RWPE2 (cell line): ENCODE measurements at regions not wholly inside any gene's neighbourhood (a gene's known extent, or its start where the extent isn't known, plus 50 kb on each side); places are given as distances from the start of the nearest gene placed in this dataset.

Experiments used
- ATAC-seq: fragments of 200-7000 bp; cut with Tn5 transposase; 3 replicates; pipeline ENCODE4 v1.9.1; 2021; ENCODE audit warnings: low read depth
- DNase-seq: peaks from one replicate; pipeline ENCODE4 v3.0.0-alpha.2; 2020; ENCODE audit warnings: low spot score
- H3K27ac ChIP-seq: fragments of 450-650 bp; 2 replicates; pipeline ENCODE4 v1.5.1; 2017; ENCODE audit warnings: mild to moderate bottlenecking; ENCODE audit not compliant: poor library complexity, severe bottlenecking
- H3K27me3 ChIP-seq: fragments of 250-450 bp; sonication (Bioruptor Pico); 2 replicates; pipeline ENCODE4 v1.5.1; 2021; ENCODE audit warnings: mild to moderate bottlenecking, moderate library complexity; ENCODE audit not compliant: insufficient read depth, poor library complexity, severe bottlenecking
- H3K36me3 ChIP-seq: fragments of 250-450 bp; sonication (Bioruptor Pico); 2 replicates; pipeline ENCODE4 v1.5.1; 2020; ENCODE audit warnings: low read depth, mild to moderate bottlenecking, moderate library complexity
- H3K4me1 ChIP-seq: fragments of 250-450 bp; sonication (Bioruptor Pico); 2 replicates; pipeline ENCODE4 v1.5.1; 2021; ENCODE audit warnings: mild to moderate bottlenecking, moderate library complexity; ENCODE audit not compliant: insufficient read depth, poor library complexity, severe bottlenecking
- H3K4me3 ChIP-seq: fragments of 250-450 bp; sonication (Bioruptor Pico); 2 replicates; pipeline ENCODE4 v1.5.1; 2021; ENCODE audit warnings: mild to moderate bottlenecking, moderate library complexity; ENCODE audit not compliant: severe bottlenecking
- H3K9me3 ChIP-seq: fragments of 250-450 bp; sonication (Bioruptor Pico); 2 replicates; pipeline ENCODE4 v1.5.1; 2021; ENCODE audit warnings: mild to moderate bottlenecking, moderate library complexity; ENCODE audit not compliant: severe bottlenecking
- TF ChIP-seq, protein P1 (sequence below): fragments of 450-650 bp; IDR thresholded peaks from one replicate; pipeline ENCODE4 v1.5.1; 2017; ENCODE audit warnings: mild to moderate bottlenecking, moderate library complexity; ENCODE audit not compliant: poor library complexity, severe bottlenecking

DNA sequence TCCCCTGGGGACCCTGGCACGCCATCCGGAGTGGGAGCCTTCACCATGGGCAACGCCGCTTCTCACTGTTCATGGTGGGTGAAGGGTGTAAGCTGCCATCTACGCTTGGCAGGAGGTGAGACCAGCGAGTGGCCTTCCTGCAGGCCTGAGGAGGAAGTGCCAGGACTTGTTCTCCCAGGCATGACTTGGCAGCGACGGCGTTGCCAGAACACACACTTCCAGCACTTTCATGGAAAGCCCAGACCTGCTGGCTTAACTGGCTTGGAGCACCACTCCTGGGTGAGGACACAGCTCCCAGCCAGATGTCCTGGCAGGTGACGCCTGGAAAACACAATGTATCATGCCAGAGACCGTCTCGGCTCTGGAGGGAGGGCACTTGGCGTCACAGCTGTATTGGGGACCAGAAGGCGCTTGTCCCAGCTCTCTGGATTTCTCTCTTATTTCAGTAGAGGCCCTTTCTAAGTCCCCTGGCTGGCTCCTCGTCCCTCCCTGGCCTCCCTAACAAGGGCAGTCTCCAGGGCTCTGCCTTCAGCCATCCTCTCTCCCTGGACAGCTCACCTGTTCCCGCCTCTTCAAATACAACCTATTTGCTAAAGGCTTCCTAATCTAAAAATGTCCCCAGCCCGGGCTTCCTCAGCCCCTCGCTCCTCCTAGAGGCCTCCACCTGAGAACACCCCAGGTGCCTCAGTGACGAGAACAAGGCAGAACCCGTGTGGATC lies 188.3 kb downstream of the OLFM1 start:
- Histone ChIP-seq H3K4me1 (no peaks in the 10 kb centered on the region), H3K36me3 (no peaks in the 10 kb centered on the region), H3K27me3 (peaks cover 32% of the 10 kb centered on the region), H3K27ac (no peak overlapping the region), H3K4me3 (no peak overlapping the region), H3K9me3 (no peaks in the 10 kb centered on the region)
- ATAC-seq (no peak), DNase-seq (no peak)
- TF ChIP-seq, protein P1, sequence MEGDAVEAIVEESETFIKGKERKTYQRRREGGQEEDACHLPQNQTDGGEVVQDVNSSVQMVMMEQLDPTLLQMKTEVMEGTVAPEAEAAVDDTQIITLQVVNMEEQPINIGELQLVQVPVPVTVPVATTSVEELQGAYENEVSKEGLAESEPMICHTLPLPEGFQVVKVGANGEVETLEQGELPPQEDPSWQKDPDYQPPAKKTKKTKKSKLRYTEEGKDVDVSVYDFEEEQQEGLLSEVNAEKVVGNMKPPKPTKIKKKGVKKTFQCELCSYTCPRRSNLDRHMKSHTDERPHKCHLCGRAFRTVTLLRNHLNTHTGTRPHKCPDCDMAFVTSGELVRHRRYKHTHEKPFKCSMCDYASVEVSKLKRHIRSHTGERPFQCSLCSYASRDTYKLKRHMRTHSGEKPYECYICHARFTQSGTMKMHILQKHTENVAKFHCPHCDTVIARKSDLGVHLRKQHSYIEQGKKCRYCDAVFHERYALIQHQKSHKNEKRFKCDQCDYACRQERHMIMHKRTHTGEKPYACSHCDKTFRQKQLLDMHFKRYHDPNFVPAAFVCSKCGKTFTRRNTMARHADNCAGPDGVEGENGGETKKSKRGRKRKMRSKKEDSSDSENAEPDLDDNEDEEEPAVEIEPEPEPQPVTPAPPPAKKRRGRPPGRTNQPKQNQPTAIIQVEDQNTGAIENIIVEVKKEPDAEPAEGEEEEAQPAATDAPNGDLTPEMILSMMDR, result no peak

GRCh38 chr9:135277219-135278201 lies 190.0 kb downstream of the OLFM1 start:
- Histone ChIP-seq H3K4me1 (no peaks in the 10 kb centered on the region), H3K4me3 (no peak overlapping the region), H3K27ac (no peak overlapping the region), H3K27me3 (peaks cover 45% of the 10 kb centered on the region), H3K9me3 (no peaks in the 10 kb centered on the region), H3K36me3 (no peaks in the 10 kb centered on the region)
- TF ChIP-seq, protein P1, result no peak
- no peak for DNase-seq
- no peak for ATAC-seq

DNA sequence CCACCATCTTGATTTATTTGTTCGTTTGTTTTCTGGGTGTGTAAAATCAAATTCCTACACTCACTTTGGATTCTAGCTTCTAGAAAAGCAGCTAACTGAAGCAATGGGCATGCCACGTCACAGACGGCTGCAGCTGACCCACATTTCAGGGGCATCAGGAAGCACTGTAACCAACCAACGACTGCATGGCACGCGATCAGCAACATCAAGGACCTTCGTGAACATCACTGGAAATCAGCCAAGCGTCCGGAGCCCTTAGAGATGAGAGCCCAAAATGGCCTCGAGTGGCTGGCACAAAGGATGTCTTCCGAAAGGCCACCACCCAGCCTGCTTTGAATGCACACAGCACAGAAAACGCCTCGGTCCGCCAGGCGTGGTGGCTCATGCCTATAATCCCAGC lies 191.1 kb downstream of the OLFM1 start:
- ATAC-seq (no peak), DNase-seq (no peak)

GRCh38 chr9:135279385-135279784 lies 191.9 kb downstream of the OLFM1 start:
- Histone ChIP-seq H3K4me3 (no peak overlapping the region), H3K9me3 (no peaks in the 10 kb centered on the region), H3K36me3 (no peaks in the 10 kb centered on the region), H3K4me1 (no peaks in the 10 kb centered on the region), H3K27ac (no peak overlapping the region), H3K27me3 (peaks cover 50% of the 10 kb centered on the region)
- no peak for DNase-seq
- TF ChIP-seq, protein P1, result no peak
- no peak for ATAC-seq

More for the DNA sequence above, 191.1 kb downstream of the OLFM1 start:
- no peaks in the 10 kb centered on the region for H3K4me1 ChIP-seq
- no peaks in the 10 kb centered on the region for H3K36me3 ChIP-seq
- H3K27ac ChIP-seq, result no peak overlapping the region
- no peaks in the 10 kb centered on the region for H3K9me3 ChIP-seq
- H3K27me3 ChIP-seq, result peaks cover 45% of the 10 kb centered on the region
- TF ChIP-seq, protein P1, result no peak
- no peak overlapping the region for H3K4me3 ChIP-seq
